ENCODE measurements at regions not wholly inside any gene's neighbourhood (a gene's known extent, or its start where the extent isn't known, plus 50 kb on each side); places are given as distances from the start of the nearest gene placed in this dataset.
"Not testable (repeated sequence)": the region's sequence is repeated elsewhere in the genome, so short reads cannot be mapped to it uniquely, and the experiment has no call there.

DNA sequence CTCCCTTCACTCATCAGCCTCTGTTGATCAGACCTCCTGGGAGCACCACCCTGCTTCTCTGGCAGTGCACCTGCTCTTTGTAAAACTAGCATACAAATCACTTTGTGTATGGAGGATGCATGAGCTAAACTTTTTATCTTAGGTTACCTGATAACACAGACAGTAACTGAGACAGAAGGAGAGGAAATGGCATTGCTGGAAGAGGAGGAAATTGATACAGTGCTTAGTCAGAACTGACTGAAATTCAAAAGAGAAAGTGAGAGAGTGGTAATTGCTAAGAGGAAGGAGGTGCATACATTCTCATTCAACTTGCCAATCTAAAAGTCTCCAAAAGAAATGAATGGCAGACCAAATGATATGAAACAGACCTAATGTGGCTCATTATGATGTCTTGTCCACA lies 1120.7 kb downstream of the GATA3 start:
- DNase-seq: peak; percentile 1

DNA sequence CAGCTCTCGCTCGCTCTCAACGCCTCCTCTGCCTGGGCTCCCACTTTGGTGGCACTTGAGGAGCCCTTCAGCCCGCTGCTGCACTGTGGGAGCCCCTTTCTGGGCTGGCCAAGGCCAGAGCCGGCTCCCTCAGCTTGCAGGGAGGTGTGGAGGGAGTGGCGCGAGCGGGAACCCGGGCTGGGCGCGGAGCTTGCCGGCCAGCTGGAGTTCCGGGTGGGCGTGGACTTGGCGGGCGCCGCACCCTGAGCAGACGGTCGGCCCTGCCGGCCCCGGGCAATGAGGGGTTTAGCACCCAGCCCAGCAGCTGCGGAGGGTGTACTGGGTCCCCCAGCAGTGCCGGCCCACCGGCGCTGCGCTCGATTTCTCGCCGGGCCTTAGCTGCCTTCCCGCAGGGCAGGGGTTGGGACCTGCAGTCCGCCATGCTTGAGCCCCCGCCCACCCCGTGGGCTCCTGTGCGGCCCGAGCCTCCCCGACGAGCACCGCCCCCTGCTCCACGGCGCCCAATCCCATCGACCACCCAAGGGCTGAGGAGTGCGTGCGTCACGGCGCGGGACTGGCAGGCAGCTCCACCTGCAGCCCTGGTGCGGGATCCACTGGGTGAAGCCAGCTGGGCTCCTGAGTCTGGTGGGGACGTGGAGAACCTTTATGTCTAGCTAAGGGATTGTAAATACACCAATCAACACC lies 1128.9 kb downstream of the GATA3 start:
- not testable (repeated sequence) for DNase-seq

DNA sequence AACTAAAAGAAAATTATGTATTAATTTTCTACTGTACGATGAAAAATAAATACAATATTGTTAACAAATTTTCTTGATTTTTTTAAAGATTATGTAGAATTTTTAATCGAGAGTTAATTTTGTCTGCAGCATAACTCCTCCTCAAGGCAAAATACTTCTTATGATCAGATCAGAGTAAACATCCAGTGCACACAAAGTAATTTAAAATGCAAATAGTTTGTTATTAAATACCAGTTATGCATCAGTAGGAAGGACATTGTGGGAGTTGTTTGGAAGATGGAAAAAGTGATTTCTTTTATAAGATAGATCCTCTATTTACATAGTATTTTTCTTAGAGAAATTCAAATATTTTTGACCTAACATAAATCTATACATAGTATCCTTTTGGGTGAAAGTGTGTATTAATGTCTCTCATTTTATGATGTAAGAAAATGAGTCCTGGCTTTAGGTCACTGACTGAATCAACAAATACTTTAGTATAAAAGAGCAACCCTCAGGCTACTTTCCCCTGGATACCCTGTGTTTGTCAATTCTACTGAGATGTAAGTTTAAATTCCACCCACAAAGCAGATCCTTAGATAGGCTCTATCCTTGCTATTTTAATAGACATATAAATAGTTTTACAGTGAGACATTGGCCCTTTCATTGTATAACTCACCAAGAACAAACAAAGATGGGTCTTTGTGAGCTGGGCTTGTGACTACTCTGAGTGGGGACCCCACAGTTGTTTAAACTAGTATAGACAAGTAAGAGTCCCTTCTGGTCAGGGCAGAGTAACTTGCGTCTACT lies 1133.7 kb downstream of the GATA3 start:
- no peak for DNase-seq

GRCh38 chr10:9189448-9189847 lies 1135.0 kb downstream of the GATA3 start:
- no peak for DNase-seq

GRCh38 chr10:9193120-9193519 lies 1138.6 kb downstream of the GATA3 start:
- no peak for DNase-seq

DNA sequence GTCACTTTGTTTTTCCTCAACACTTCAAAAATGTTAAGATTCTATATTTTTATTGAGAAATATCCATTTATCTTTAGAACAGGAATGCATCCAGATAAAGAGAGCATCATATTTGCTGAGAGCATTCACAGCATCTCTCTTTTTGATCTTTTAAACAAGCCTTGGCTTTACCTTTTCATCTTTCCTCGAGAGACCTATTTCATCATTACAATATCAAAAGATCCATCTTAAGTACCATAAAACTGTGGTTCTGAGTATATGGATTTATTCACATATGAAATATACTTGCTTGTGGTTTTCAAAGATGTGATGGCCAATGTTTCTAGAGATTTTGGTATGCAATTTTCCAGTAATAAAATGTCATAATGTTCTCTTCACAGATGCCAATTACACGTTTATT lies 1140.9 kb downstream of the GATA3 start:
- DNase-seq: no peak

- DNase-seq: no peak
These were observed 1144.1 kb downstream of the GATA3 start for GRCh38 chr10:9198611-9199010.

- no peak for DNase-seq
These were observed 1151.1 kb downstream of the GATA3 start for GRCh38 chr10:9205558-9205957.

DNA sequence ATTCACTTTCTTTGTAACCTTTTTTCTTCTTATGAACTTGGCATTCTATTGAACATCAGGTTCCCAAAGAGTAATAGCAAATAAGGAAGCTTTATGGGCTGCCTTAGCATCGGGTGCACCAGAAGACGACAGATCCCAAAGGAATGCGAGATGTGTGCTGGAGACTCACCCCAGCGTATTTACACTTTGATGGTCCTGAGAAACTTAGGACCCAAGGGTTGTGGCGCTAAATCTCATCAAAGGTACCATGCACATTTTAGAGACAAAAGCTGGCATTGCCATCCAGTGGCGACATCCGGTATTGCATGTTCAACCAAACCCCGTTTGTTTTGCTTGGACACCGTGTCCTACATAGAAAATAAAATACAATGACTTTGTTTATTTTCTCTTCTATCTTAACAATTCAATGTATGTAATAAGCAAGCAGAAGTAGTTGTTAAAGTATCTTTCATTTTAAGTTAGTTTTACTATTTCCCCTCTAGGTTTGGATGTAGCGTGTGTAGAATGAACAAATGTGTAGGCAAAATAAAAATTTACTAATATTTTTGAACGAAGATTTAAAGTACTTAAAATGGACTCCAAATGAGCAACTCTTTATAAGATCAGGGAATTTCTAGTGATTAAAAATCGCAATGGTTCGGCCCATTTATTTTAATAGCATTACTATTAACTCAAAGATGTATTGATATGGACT lies 1154.8 kb downstream of the GATA3 start:
- DNase-seq: peak; percentile 78

DNA sequence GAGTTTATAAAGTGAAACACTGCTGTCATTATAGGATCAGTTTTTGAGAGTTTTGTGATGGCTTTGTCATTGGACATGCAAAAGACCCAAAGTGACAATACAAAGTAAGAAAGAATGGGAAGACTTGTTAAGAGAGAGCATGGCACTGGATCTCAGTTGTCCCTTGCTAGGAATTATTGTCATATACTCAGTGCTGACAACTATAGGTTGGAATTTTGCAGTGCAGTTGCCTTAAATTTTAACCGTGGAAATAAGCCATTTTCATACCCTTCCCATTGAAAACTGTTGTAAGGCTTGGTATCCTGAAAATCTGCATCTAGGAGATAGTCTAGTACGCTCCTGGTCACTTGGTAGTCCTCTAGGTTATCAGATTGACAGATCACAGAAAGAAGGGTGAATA lies 1156.7 kb downstream of the GATA3 start:
- no peak for DNase-seq

DNA sequence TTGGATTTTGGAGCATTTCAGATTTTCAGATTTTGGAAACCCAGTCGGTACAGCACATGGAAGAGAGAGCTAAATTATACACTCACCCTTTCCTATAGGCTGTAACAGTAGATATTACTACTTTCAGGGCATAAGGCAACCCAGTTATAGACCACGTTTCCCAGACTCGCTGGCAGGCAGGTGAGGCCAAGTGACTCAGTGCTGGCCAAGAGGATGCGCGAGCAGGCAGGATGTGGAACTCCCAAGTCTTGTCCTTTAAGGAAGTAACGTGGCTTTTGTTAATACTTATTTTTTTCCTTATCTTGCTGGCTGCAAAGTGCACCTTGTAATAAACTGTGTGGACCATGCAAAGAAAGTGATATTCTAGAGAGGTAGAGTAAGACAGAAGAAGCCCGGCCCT lies 1160.1 kb downstream of the GATA3 start:
- DNase-seq: no peak

DNA sequence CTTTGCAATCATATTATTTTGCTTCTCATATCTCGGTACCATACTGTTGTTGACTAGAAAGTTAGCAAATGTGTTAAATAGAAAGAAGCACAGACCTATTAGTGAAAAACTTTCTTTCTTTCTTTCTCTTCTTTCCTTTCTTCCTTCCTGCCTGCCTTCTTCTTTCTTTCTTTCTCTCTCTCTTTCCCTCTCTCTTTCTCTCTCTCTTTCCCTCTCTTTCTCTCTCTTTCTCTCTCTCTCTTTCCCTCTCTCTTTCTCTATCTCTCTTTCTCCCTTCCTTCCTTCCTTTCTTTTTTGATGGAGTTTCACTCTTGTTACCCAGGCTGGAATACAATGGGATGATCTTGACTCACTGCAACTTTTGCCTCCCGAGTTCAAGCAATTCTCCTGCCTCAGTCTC lies 1160.6 kb downstream of the GATA3 start:
- no peak for DNase-seq

- no peak for DNase-seq
These were observed 1165.4 kb downstream of the GATA3 start for GRCh38 chr10:9219860-9220259.

DNA sequence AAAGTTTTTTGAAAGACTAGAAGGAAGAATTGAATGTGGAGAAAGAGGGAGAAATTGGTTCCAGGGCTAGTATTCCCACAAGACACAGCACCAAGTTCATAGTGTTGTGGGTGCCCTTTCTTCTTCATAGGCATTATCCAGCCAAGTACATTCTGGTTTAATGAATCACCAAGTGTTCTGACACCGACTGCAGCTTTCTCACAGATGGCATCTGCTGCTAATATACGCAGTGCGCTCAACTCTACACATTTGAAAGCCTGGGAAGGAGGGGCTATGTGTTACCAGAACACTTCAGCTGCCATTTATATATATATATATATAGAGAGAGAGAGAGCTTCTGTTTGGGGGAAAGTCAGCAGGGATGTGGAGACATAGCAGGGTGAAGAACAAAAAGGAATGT lies 1168.4 kb downstream of the GATA3 start:
- DNase-seq: no peak

- DNase-seq: no peak
These were observed 1173.3 kb downstream of the GATA3 start for GRCh38 chr10:9227679-9228365.

GRCh38 chr10:9228771-9229170 lies 1174.3 kb downstream of the GATA3 start:
- DNase-seq: no peak

- no peak for DNase-seq
These were observed 1175.3 kb downstream of the GATA3 start for GRCh38 chr10:9229702-9230244.

DNA sequence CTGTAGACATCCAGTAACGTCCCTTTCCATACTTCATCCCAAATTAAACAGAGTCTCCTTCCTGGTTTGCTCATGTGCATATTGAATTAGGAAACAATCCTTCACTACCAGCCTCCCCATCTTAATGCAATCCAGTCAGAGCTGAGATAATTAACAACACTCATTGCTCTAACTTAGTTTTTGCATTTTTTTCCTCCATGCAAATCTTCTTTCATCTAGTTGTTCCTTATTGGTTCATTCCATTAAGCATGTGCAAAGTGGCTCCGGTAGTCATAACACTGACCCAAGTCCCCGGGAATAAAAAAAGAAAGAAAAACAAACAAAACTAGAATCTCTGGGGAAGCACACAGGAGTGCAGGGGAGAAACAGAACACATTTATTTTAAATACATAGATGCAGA lies 1176.1 kb downstream of the GATA3 start:
- DNase-seq: no peak

GRCh38 chr10:9234191-9234590 lies 1179.7 kb downstream of the GATA3 start:
- DNase-seq: no peak

GRCh38 chr10:9238041-9238440 lies 1183.6 kb downstream of the GATA3 start:
- no peak for DNase-seq

- DNase-seq: no peak
These were observed 1184.8 kb downstream of the GATA3 start for GRCh38 chr10:9239298-9239697.

DNA sequence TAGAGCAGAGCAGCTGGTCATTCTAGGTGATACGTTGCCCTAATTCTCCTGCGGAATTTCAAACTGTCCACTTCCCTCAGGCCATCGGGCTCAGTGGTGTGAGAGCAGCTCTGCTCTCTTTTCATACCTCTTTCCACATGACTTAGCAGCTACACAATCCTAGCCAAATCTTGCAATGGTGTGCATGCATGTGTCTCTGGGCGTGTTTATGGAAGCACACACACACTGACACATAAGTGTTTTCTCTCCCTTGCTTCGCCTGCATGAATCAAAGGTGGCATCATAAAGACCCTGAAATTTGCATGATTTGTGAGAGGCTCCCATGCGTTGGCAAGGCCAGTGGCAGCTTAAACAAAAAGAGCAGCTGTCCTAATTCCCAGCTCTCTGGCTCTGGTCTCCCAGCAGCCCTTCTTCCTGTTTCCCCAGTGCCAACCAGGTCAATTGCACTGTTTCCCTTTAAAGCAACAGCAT lies 1189.5 kb downstream of the GATA3 start:
- no peak for DNase-seq

- no peak for DNase-seq
These were observed 1190.4 kb downstream of the GATA3 start for GRCh38 chr10:9244864-9245263.

All from CD4-positive, alpha-beta T cell treated with Interleukin-17A for 1 hour (primary cell).